Neural cell (in vitro differentiated cells): ENCODE measurements at regions not wholly inside any gene's neighbourhood (a gene's known extent, or its start where the extent isn't known, plus 50 kb on each side); places are given as distances from the start of the nearest gene placed in this dataset.

ENCODE experiments used
- CTCF ChIP-seq: fragments of 450-650 bp; IDR thresholded peaks from 2 replicates; pipeline ENCODE4 v1.5.1; 2014; ENCODE audit warnings: antibody characterized with exemption, mild to moderate bottlenecking, moderate library complexity; ENCODE audit not compliant: poor library complexity, severe bottlenecking
- EZH2 ChIP-seq: fragments of 200-600, 300-800 bp; shearing (Covaris generic), sonication (generic); IDR thresholded peaks from 2 replicates; pipeline ENCODE4 v1.6.1; 2014; ENCODE audit warnings: antibody characterized with exemption, low read length, borderline replicate concordance, mild to moderate bottlenecking; ENCODE audit not compliant: insufficient read depth, poor library complexity, severe bottlenecking
- MXI1 ChIP-seq: fragments of 450-650 bp; conservative IDR thresholded peaks from 2 replicates; pipeline ENCODE4 v1.6.1; 2014; ENCODE audit warnings: antibody characterized with exemption, mild to moderate bottlenecking; ENCODE audit not compliant: poor library complexity, severe bottlenecking
- POLR2AphosphoS5 ChIP-seq: IDR thresholded peaks from 2 replicates; pipeline ENCODE4 v1.6.1; 2012
- RAD21 ChIP-seq: fragments of 450-650 bp; conservative IDR thresholded peaks from 2 replicates; pipeline ENCODE4 v1.6.1; 2014; ENCODE audit warnings: antibody characterized with exemption, mild to moderate bottlenecking, moderate library complexity
- REST ChIP-seq: IDR thresholded peaks from 2 replicates; pipeline ENCODE4 v1.6.1; 2012; ENCODE audit warnings: borderline replicate concordance
- SMC3 ChIP-seq: fragments of 450-650 bp; conservative IDR thresholded peaks from 2 replicates; pipeline ENCODE4 v1.6.1; 2014; ENCODE audit warnings: antibody characterized with exemption, mild to moderate bottlenecking, moderate library complexity; ENCODE audit not compliant: poor library complexity

GRCh38 chr15:29205186-29205585 is 64.4 kb downstream of the NSMCE3 start:
- TF ChIP-seq CTCF (no peak), EZH2 (no peak), MXI1 (no peak), REST (no peak), SMC3 (no peak), RAD21 (no peak), POLR2AphosphoS5 (no peak)
